ENCODE measurements at regions not wholly inside any gene's neighbourhood (a gene's known extent, or its start where the extent isn't known, plus 50 kb on each side); places are given as distances from the start of the nearest gene placed in this dataset.
"Not testable (repeated sequence)": the region's sequence is repeated elsewhere in the genome, so short reads cannot be mapped to it uniquely, and the experiment has no call there.

DNA sequence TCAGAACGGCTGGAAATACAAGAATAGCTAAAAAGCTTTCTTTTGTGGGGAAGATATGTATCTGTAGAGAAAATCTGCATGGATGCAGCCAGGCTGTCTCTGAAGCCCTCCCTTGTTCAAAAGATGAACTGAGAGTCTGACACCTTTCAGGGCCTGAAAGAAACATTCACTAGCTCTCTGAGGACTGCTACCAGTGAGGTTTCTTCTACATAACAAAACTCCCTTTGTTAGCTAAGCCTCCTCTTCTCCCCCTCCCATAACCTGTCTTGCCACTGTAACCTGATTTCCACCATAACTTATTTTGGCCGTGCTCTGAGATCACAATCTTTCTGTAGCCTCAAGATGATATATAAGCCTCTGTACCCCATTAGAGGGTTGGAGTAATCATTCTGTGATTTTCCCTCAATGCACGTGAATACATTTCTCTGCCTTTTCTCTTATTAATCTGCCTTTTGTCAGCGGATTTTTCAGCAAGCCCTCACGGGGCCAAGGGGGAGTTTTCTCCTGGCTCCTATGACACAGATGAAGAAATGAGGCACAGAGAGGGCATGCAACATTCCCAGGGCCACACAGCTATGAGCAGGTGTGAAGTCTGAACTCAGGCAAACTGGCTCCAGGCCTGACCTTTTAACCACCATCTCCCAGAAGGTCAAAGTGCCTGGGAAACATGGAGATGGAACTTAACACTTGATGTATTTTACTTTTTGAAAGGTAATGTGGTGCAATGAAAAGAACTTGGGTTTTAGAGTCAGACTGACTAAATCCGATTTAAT lies 161.6 kb upstream of the PRDX4 start:
- H3K9me3 Mint-ChIP-seq = peaks cover 2% of the 10 kb centered on the region
- H3K27me3 Mint-ChIP-seq = no peaks in the 10 kb centered on the region
- DNase-seq (ENCODE audit: low spot score in 2 of 2) = no peak
- no peak for ATAC-seq (ENCODE audit: low read depth)
- H3K27ac Mint-ChIP-seq = no peak overlapping the region
- H3K4me1 Mint-ChIP-seq = no peaks in the 10 kb centered on the region
- H3K4me3 Mint-ChIP-seq = no peak overlapping the region
- H3K36me3 Mint-ChIP-seq = no peaks in the 10 kb centered on the region

- Mint-ChIP-seq H3K4me3 (no peak overlapping the region), H3K9me3 (peaks cover 2% of the 10 kb centered on the region), H3K4me1 (no peaks in the 10 kb centered on the region), H3K27ac (no peak overlapping the region), H3K36me3 (no peaks in the 10 kb centered on the region), H3K27me3 (no peaks in the 10 kb centered on the region)
- ATAC-seq (ENCODE audit: low read depth) (no peak), DNase-seq (ENCODE audit: low spot score in 2 of 2) (no peak)
Observed at GRCh38 chrX:23509256-23509655, 158.0 kb upstream of the PRDX4 start.

- peaks cover 2% of the 10 kb centered on the region for H3K9me3 Mint-ChIP-seq
- no peak overlapping the region for H3K4me3 Mint-ChIP-seq
Observed at GRCh38 chrX:23511793-23512192, 155.5 kb upstream of the PRDX4 start.

GRCh38 chrX:23513121-23513520 lies 154.2 kb upstream of the PRDX4 start:
- no peak overlapping the region for H3K4me3 Mint-ChIP-seq
- H3K27me3 Mint-ChIP-seq = no peaks in the 10 kb centered on the region
- peaks cover 2% of the 10 kb centered on the region for H3K9me3 Mint-ChIP-seq
- no peaks in the 10 kb centered on the region for H3K36me3 Mint-ChIP-seq
- no peak for DNase-seq (ENCODE audit: low spot score in 2 of 2)
- ATAC-seq (ENCODE audit: low read depth) = no peak
- no peak overlapping the region for H3K27ac Mint-ChIP-seq
- H3K4me1 Mint-ChIP-seq = peaks cover 4% of the 10 kb centered on the region

More at GRCh38 chrX:23511793-23512192, 155.5 kb upstream of the PRDX4 start:
- H3K27me3 Mint-ChIP-seq = no peaks in the 10 kb centered on the region
- H3K27ac Mint-ChIP-seq = no peak overlapping the region
- DNase-seq (ENCODE audit: low spot score in 2 of 2) (no peak), ATAC-seq (ENCODE audit: low read depth) (no peak)
- peaks cover 4% of the 10 kb centered on the region for H3K4me1 Mint-ChIP-seq
- H3K36me3 Mint-ChIP-seq = no peaks in the 10 kb centered on the region

GRCh38 chrX:23514082-23514481 lies 153.2 kb upstream of the PRDX4 start:
- DNase-seq (ENCODE audit: low spot score in 2 of 2) (no peak), ATAC-seq (ENCODE audit: low read depth) (no peak)
- peaks cover 4% of the 10 kb centered on the region for H3K4me1 Mint-ChIP-seq
- no peaks in the 10 kb centered on the region for H3K36me3 Mint-ChIP-seq
- no peak overlapping the region for H3K4me3 Mint-ChIP-seq
- no peak overlapping the region for H3K27ac Mint-ChIP-seq
- H3K9me3 Mint-ChIP-seq = peaks cover 1% of the 10 kb centered on the region
- H3K27me3 Mint-ChIP-seq = no peaks in the 10 kb centered on the region

DNA sequence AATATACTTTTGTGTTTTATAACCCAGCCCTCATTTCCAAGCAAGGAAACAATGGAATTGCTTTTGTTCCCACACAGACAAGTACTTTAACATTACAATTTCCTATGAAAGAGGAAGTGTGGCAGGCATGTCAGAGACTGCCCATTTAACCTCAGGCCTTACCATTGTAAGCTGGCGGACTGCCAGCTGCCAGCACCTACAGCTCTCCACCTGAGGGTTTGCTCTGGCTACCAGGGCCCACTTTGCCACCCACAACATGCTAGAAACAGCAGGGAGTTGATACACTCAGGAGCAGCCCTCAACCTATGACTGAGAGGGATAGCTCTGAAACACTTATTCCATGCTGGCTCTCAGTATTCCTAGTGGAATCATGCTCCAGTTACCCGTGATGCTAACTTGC lies 152.3 kb upstream of the PRDX4 start:
- Mint-ChIP-seq H3K27me3 (no peaks in the 10 kb centered on the region), H3K36me3 (no peaks in the 10 kb centered on the region), H3K4me3 (no peak overlapping the region), H3K4me1 (peaks cover 4% of the 10 kb centered on the region), H3K9me3 (no peaks in the 10 kb centered on the region), H3K27ac (no peak overlapping the region)
- DNase-seq (ENCODE audit: low spot score in 2 of 2) (no peak), ATAC-seq (ENCODE audit: low read depth) (peak; percentile 35)

GRCh38 chrX:23523026-23523657 lies 144.2 kb upstream of the PRDX4 start:
- H3K4me3 Mint-ChIP-seq; ATAC-seq (ENCODE audit: low read depth); H3K4me1 Mint-ChIP-seq; H3K27ac Mint-ChIP-seq; H3K9me3 Mint-ChIP-seq; H3K36me3 Mint-ChIP-seq; H3K27me3 Mint-ChIP-seq; DNase-seq (ENCODE audit: low spot score in 2 of 2): not testable (repeated sequence)

GRCh38 chrX:23524467-23524866 lies 142.8 kb upstream of the PRDX4 start:
- H3K4me3 Mint-ChIP-seq = no peak overlapping the region
- no peak for DNase-seq (ENCODE audit: low spot score in 2 of 2)
- peaks cover 2% of the 10 kb centered on the region for H3K36me3 Mint-ChIP-seq
- ATAC-seq (ENCODE audit: low read depth) = no peak
- H3K27ac Mint-ChIP-seq = no peak overlapping the region
- no peaks in the 10 kb centered on the region for H3K27me3 Mint-ChIP-seq
- H3K4me1 Mint-ChIP-seq = no peaks in the 10 kb centered on the region
- peaks cover 3% of the 10 kb centered on the region for H3K9me3 Mint-ChIP-seq

DNA sequence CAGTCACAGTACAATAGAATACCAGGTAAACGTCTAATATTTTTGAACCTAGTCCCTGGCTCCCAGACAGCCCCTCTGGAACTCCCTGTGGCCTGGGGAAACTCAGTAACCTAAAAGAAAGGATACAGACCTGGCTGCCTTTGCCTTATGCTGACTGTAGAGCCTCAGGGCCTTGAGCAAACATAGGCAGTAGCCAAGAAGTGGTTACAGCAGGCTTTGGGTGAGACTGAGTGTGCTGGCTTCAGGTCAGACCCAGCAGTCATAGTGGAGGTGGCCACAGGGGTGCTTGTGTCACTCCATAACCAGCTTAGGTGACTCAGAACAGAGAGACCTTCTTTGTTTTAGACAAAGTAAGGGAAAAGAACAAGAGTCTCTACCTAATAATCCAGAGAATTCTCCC lies 141.8 kb upstream of the PRDX4 start:
- Mint-ChIP-seq H3K27ac (no peak overlapping the region), H3K4me3 (no peak overlapping the region), H3K27me3 (no peaks in the 10 kb centered on the region), H3K9me3 (peaks cover 3% of the 10 kb centered on the region), H3K4me1 (no peaks in the 10 kb centered on the region), H3K36me3 (peaks cover 2% of the 10 kb centered on the region)
- no peak for ATAC-seq (ENCODE audit: low read depth)
- DNase-seq (ENCODE audit: low spot score in 2 of 2) = no peak

DNA sequence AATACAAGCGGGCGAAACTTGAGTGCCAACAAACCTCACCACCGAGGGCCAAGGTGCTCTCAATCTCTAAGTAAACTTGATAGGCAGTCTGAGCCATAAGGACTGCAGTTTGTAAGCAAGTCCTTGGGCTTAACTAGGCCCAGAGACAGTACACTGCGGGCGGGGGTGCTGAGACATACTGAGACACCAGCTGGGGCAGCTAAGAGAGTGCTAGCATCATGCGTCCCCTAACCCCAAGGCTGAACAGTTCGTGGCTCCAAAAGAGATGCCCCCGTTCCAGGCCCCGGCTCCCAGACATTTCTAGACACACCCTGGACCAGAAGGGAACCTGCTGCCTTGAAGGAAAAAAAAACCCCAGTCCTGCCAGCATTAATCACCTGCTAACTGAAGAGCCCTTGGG lies 126.8 kb upstream of the PRDX4 start:
- DNase-seq (ENCODE audit: low spot score in 2 of 2) (no peak), ATAC-seq (ENCODE audit: low read depth) (no peak)
- Mint-ChIP-seq H3K27me3 (peaks cover 2% of the 10 kb centered on the region), H3K4me1 (peaks cover 3% of the 10 kb centered on the region), H3K4me3 (no peak overlapping the region), H3K27ac (no peak overlapping the region), H3K9me3 (peaks cover 1% of the 10 kb centered on the region), H3K36me3 (peaks cover 1% of the 10 kb centered on the region)

DNA sequence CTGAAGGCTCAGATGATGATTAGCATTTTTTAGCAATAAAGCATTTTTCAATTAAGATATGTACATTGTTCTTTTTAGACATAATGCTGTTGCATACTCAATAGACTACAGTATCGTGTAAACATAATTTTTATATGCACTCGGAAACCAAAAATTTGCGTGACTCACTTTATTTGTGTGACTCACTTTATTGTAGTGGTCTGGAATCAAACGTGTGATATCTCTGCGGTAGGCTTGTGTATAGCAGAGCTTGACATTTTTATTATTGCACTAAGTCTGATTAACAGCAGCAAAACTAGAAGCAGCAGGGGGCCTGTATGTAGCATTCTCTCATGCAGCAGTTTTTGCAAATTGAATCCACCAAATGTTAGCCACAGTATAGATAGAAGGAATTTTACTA lies 119.1 kb upstream of the PRDX4 start:
- no peak for DNase-seq (ENCODE audit: low spot score in 2 of 2)
- peaks cover 1% of the 10 kb centered on the region for H3K36me3 Mint-ChIP-seq
- H3K9me3 Mint-ChIP-seq = no peaks in the 10 kb centered on the region
- H3K4me1 Mint-ChIP-seq = no peaks in the 10 kb centered on the region
- no peaks in the 10 kb centered on the region for H3K27me3 Mint-ChIP-seq
- no peak overlapping the region for H3K4me3 Mint-ChIP-seq
- H3K27ac Mint-ChIP-seq = no peak overlapping the region
- no peak for ATAC-seq (ENCODE audit: low read depth)

DNA sequence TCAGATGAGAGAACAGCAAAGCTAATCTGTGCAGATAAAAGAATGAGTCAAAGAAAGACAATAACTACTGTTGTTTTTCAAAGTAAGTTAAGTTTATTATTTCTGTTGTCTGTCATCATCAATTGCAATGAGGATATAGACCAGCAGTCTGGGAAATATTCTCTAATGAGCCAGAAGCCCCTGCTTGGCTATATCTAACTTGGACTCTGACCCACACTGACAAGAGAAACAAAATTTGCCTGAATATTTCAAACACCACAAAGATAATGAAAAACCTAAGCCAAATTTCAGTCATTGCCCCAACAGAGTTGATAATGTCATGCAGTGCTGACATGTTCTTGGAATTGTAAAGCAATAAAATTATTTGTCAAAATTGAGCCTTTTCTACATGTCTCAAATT lies 115.0 kb upstream of the PRDX4 start:
- H3K4me1 Mint-ChIP-seq = no peaks in the 10 kb centered on the region
- DNase-seq (ENCODE audit: low spot score in 2 of 2) (no peak), ATAC-seq (ENCODE audit: low read depth) (no peak)
- H3K36me3 Mint-ChIP-seq = peaks cover 3% of the 10 kb centered on the region
- H3K27me3 Mint-ChIP-seq = peaks cover 2% of the 10 kb centered on the region
- no peak overlapping the region for H3K27ac Mint-ChIP-seq
- H3K9me3 Mint-ChIP-seq = peaks cover 10% of the 10 kb centered on the region
- H3K4me3 Mint-ChIP-seq = no peak overlapping the region

- H3K9me3 Mint-ChIP-seq = peaks cover 10% of the 10 kb centered on the region
- H3K4me3 Mint-ChIP-seq = no peak overlapping the region
- H3K36me3 Mint-ChIP-seq = peaks cover 3% of the 10 kb centered on the region
- no peak overlapping the region for H3K27ac Mint-ChIP-seq
- peaks cover 2% of the 10 kb centered on the region for H3K27me3 Mint-ChIP-seq
- DNase-seq (ENCODE audit: low spot score in 2 of 2) (no peak), ATAC-seq (ENCODE audit: low read depth) (no peak)
- no peaks in the 10 kb centered on the region for H3K4me1 Mint-ChIP-seq
Observed at GRCh38 chrX:23554304-23554703, 113.0 kb upstream of the PRDX4 start.

- DNase-seq (ENCODE audit: low spot score in 2 of 2) = peak in 1 of 2 donors; percentile 0
- no peak overlapping the region for H3K27ac Mint-ChIP-seq
Observed at GRCh38 chrX:23557070-23557469, 110.2 kb upstream of the PRDX4 start.

DNA sequence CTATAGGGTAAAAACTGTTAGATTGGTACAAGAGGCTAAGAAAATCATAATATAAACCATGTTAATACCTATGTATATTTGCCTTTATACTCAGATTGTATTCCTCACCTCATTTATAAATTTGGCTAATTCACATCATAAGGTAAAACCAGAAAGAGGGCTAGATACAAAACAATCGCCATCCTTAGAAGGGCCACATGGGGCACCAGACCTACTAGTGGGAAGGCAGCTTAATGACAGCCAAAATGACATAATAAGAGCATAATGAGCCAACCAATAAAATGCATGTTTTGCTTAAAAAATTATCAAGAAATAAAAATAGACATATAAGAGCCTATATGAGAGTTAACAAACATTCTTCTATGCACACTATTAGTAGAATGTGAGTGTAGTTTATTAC lies 107.3 kb upstream of the PRDX4 start:
- H3K27me3 Mint-ChIP-seq = peaks cover under 1% of the 10 kb centered on the region
- H3K4me3 Mint-ChIP-seq = no peak overlapping the region
- peaks cover 10% of the 10 kb centered on the region for H3K9me3 Mint-ChIP-seq
- no peaks in the 10 kb centered on the region for H3K4me1 Mint-ChIP-seq
- H3K27ac Mint-ChIP-seq = no peak overlapping the region
- peaks cover 3% of the 10 kb centered on the region for H3K36me3 Mint-ChIP-seq
- no peak for ATAC-seq (ENCODE audit: low read depth)
- no peak for DNase-seq (ENCODE audit: low spot score in 2 of 2)

More at GRCh38 chrX:23557070-23557469, 110.2 kb upstream of the PRDX4 start:
- ATAC-seq (ENCODE audit: low read depth) = no peak
- Mint-ChIP-seq H3K27me3 (peaks cover 2% of the 10 kb centered on the region), H3K4me1 (no peaks in the 10 kb centered on the region), H3K9me3 (peaks cover 10% of the 10 kb centered on the region), H3K36me3 (peaks cover 3% of the 10 kb centered on the region), H3K4me3 (no peak overlapping the region)

All from memory B cell (primary cell).